ENCODE measurements at regions not wholly inside any gene's neighbourhood (a gene's known extent, or its start where the extent isn't known, plus 50 kb on each side); places are given as distances from the start of the nearest gene placed in this dataset.

DNA sequence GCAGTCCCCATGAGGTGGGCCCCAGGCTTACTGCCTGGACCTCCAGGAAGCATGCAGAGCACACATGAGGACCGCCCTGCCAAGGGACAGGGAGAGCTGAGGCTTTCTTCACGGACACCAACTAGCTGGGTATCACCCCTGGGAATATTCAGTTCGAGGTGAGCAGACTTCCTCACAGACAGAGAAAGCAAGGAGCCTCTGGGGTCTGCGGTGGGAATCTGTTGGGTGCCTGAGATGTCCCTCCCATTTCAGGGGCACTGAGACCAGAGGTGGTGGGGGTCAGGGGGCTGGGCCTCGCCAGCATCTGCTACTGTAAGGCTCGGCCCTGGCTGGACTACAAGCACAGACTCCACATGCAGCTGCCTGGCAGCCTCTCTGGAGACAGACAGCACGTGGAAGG, 74.3 kb upstream of the SYNDIG1 start:
- ATAC-seq (ENCODE audit: insufficient read depth, low FRiP score) = no peak
- Histone ChIP-seq H3K4me1 (ENCODE audit: control insufficient read depth in 5 of 5, insufficient read depth in 5 of 5, low read length in 5 of 5) (no peaks in the 10 kb centered on the region), H3K9ac (ENCODE audit: insufficient read depth in 1 of 2, low read length in 2 of 2) (no peak overlapping the region), H3K4me3 (no peak overlapping the region), H3K27ac (ENCODE audit: low read depth in 1 of 2, low read length in 1 of 2) (no peak overlapping the region), H3K36me3 (ENCODE audit: control insufficient read depth in 4 of 4, insufficient read depth in 4 of 4, low read length in 4 of 4) (no peaks in the 10 kb centered on the region), H3K9me3 (ENCODE audit: control insufficient read depth in 4 of 4, insufficient read depth in 3 of 4, low read length in 3 of 4) (peaks cover 0 to 4% (median 1%) of the 10 kb centered on the region in 4 donors), H3K27me3 (ENCODE audit: control insufficient read depth in 3 of 3, insufficient read depth in 3 of 3, low read length in 2 of 3) (peaks cover 0 to 6% (median 0%) of the 10 kb centered on the region in 3 donors)
- DNase-seq = no peak
- TF ChIP-seq, protein P1, sequence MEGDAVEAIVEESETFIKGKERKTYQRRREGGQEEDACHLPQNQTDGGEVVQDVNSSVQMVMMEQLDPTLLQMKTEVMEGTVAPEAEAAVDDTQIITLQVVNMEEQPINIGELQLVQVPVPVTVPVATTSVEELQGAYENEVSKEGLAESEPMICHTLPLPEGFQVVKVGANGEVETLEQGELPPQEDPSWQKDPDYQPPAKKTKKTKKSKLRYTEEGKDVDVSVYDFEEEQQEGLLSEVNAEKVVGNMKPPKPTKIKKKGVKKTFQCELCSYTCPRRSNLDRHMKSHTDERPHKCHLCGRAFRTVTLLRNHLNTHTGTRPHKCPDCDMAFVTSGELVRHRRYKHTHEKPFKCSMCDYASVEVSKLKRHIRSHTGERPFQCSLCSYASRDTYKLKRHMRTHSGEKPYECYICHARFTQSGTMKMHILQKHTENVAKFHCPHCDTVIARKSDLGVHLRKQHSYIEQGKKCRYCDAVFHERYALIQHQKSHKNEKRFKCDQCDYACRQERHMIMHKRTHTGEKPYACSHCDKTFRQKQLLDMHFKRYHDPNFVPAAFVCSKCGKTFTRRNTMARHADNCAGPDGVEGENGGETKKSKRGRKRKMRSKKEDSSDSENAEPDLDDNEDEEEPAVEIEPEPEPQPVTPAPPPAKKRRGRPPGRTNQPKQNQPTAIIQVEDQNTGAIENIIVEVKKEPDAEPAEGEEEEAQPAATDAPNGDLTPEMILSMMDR (IDR thresholded peaks at IDR 0.05; ENCODE audit: control extremely low read depth, extremely low read depth) = no peak
- WGBS, 2 donors = 79 to 83% methylated on average over 7 of the region's 7 CpGs

DNA sequence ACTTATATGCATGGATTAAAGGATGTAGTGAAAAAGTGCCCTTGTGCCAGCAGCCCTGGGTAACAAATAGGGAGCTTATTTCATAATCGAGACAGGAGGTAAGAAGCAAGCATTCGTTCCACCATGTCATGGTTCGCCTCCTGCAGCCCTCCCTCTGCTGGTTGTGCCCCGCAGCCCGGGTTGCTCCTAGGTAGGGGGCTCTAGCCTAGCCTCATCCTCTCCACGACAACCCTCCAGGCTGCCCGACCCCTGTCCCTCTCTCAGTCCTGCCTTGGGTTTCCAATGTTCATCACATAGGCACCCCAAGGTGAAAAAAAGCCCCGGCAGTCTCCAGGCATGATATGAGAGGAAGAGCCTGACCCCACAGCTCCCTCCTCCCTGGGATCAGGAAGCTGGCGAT, 75.5 kb upstream of the SYNDIG1 start:
- DNase-seq = no peak
- Histone ChIP-seq H3K27ac (ENCODE audit: low read depth in 1 of 2, low read length in 1 of 2) (no peak overlapping the region), H3K4me1 (ENCODE audit: control insufficient read depth in 5 of 5, insufficient read depth in 5 of 5, low read length in 5 of 5) (no peaks in the 10 kb centered on the region), H3K27me3 (ENCODE audit: control insufficient read depth in 3 of 3, insufficient read depth in 3 of 3, low read length in 2 of 3) (peaks cover 0 to 6% (median 0%) of the 10 kb centered on the region in 3 donors), H3K9me3 (ENCODE audit: control insufficient read depth in 4 of 4, insufficient read depth in 3 of 4, low read length in 3 of 4) (peaks cover 0 to 4% (median 1%) of the 10 kb centered on the region in 4 donors), H3K9ac (ENCODE audit: insufficient read depth in 1 of 2, low read length in 2 of 2) (no peak overlapping the region), H3K36me3 (ENCODE audit: control insufficient read depth in 4 of 4, insufficient read depth in 4 of 4, low read length in 4 of 4) (no peaks in the 10 kb centered on the region), H3K4me3 (no peak overlapping the region)
- TF ChIP-seq, protein P1 (IDR thresholded peaks at IDR 0.05; ENCODE audit: control extremely low read depth, extremely low read depth) = no peak
- whole genome bisulfite sequencing, 2 donors = 68 to 84% methylated on average over 9 of the region's 9 CpGs
- no peak for ATAC-seq (ENCODE audit: insufficient read depth, low FRiP score)

DNA sequence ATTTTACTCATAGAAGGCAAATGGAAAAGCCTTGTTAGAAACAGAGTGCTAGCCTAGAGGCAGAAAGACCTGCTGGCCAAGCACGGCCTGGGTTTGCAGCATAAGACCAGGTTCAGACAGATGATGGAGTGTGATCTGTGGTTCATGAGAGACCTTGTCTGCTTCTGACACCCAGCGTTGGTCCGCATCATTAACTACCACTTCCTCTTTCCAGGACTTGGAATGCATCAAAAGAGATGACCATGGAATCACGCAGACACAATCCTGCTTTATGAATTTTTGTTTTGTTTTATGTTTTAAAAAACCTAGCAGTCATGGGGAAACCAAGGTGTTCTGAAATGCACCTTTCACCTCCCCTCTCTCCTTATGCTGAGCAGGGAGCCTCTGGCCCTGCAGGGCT, 76.8 kb upstream of the SYNDIG1 start:
- Histone ChIP-seq H3K4me1 (ENCODE audit: control insufficient read depth in 5 of 5, insufficient read depth in 5 of 5, low read length in 5 of 5) (no peaks in the 10 kb centered on the region), H3K9me3 (ENCODE audit: control insufficient read depth in 4 of 4, insufficient read depth in 3 of 4, low read length in 3 of 4) (peaks cover 0 to 2% (median 0%) of the 10 kb centered on the region in 4 donors), H3K9ac (ENCODE audit: insufficient read depth in 1 of 2, low read length in 2 of 2) (no peak overlapping the region), H3K36me3 (ENCODE audit: control insufficient read depth in 4 of 4, insufficient read depth in 4 of 4, low read length in 4 of 4) (no peaks in the 10 kb centered on the region), H3K27ac (ENCODE audit: low read depth in 1 of 2, low read length in 1 of 2) (no peak overlapping the region), H3K4me3 (no peak overlapping the region), H3K27me3 (ENCODE audit: control insufficient read depth in 3 of 3, insufficient read depth in 3 of 3, low read length in 2 of 3) (peaks cover 0 to 6% (median 0%) of the 10 kb centered on the region in 3 donors)
- WGBS, 2 donors = 76 to 79% methylated on average over 4 of the region's 4 CpGs
- no peak for DNase-seq
- no peak for ATAC-seq (ENCODE audit: insufficient read depth, low FRiP score)
- TF ChIP-seq, protein P1 (IDR thresholded peaks at IDR 0.05; ENCODE audit: control extremely low read depth, extremely low read depth) = no peak

DNA sequence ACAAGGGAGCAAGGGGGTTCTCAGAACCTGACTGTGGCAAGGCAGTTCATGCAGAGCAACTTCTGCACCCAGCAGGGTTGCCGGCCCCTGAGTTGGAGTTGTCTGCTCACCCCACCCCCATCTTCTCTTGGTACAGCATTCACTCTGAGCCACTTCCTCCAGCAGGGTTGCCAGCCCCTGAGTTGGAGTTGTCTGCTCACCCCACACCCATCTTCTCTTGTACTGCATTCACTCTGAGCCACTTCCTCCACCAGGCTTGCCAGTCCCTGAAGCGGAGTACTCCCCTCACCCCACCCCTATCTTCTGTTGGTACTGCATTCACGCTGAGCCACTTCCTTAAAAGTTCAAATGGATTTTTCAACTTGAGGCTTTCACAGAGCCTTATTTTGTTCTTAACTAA, 79.7 kb upstream of the SYNDIG1 start:
- H3K36me3 ChIP-seq (ENCODE audit: control insufficient read depth in 4 of 4, insufficient read depth in 4 of 4, low read length in 4 of 4) = no peaks in the 10 kb centered on the region
- H3K9me3 ChIP-seq (ENCODE audit: control insufficient read depth in 4 of 4, insufficient read depth in 3 of 4, low read length in 3 of 4) = peaks cover 0 to 2% (median 0%) of the 10 kb centered on the region in 4 donors
- no peaks in the 10 kb centered on the region for H3K4me1 ChIP-seq (ENCODE audit: control insufficient read depth in 5 of 5, insufficient read depth in 5 of 5, low read length in 5 of 5)
- no peak overlapping the region for H3K9ac ChIP-seq (ENCODE audit: insufficient read depth in 1 of 2, low read length in 2 of 2)
- ATAC-seq (ENCODE audit: insufficient read depth, low FRiP score) (no peak), DNase-seq (peak in 1 of 3 donors; percentile 11)
- TF ChIP-seq, protein P1 (IDR thresholded peaks at IDR 0.05; ENCODE audit: control extremely low read depth, extremely low read depth) = no peak
- peaks cover 0 to 6% (median 0%) of the 10 kb centered on the region in 3 donors for H3K27me3 ChIP-seq (ENCODE audit: control insufficient read depth in 3 of 3, insufficient read depth in 3 of 3, low read length in 2 of 3)
- 27 to 52% methylated on average over 3 of the region's 3 CpGs for WGBS, 2 donors
- no peak overlapping the region for H3K27ac ChIP-seq (ENCODE audit: low read depth in 1 of 2, low read length in 1 of 2)
- H3K4me3 ChIP-seq = no peak overlapping the region
